ENCODE measurements at regions not wholly inside any gene's neighbourhood (a gene's known extent, or its start where the extent isn't known, plus 50 kb on each side); places are given as distances from the start of the nearest gene placed in this dataset.
A peak's percentile ranks its signal among the peaks of the same experiment; 100 is the strongest.
"Not testable (repeated sequence)": the region's sequence is repeated elsewhere in the genome, so short reads cannot be mapped to it uniquely, and the experiment has no call there.

- H3K27ac Mint-ChIP-seq, result no peak overlapping the region
- H3K36me3 Mint-ChIP-seq, result no peaks in the 10 kb centered on the region
- H3K4me1 Mint-ChIP-seq (ENCODE audit: unreplicated experiment), result no peaks in the 10 kb centered on the region
These were observed 612.4 kb downstream of the FBXO15 start for GRCh38 chr18:73535189-73535588.

GRCh38 chr18:73531601-73532000, 616.0 kb downstream of the FBXO15 start:
- Mint-ChIP-seq H3K4me3 (no peak overlapping the region), H3K4me1 (ENCODE audit: unreplicated experiment) (no peaks in the 10 kb centered on the region), H3K36me3 (no peaks in the 10 kb centered on the region), H3K9me3 (peaks cover 4% of the 10 kb centered on the region), H3K27me3 (peaks cover 3% of the 10 kb centered on the region), H3K27ac (no peak overlapping the region)
- TF ChIP-seq CTCF (conservative IDR thresholded peaks at IDR 0.05), result no peak
- DNase-seq (ENCODE audit: extremely low spot score, unreplicated experiment), result no peak

More at GRCh38 chr18:73535189-73535588, 612.4 kb downstream of the FBXO15 start:
- Mint-ChIP-seq H3K4me3 (no peak overlapping the region), H3K27me3 (peaks cover 3% of the 10 kb centered on the region), H3K9me3 (peaks cover 4% of the 10 kb centered on the region)
- no peak for DNase-seq (ENCODE audit: extremely low spot score, unreplicated experiment)
- TF ChIP-seq CTCF (conservative IDR thresholded peaks at IDR 0.05), result no peak

GRCh38 chr18:73528066-73528465, 619.6 kb downstream of the FBXO15 start:
- Mint-ChIP-seq H3K27me3 (peaks cover 7% of the 10 kb centered on the region), H3K27ac (no peak overlapping the region), H3K36me3 (no peaks in the 10 kb centered on the region), H3K9me3 (no peaks in the 10 kb centered on the region), H3K4me1 (ENCODE audit: unreplicated experiment) (no peaks in the 10 kb centered on the region), H3K4me3 (no peak overlapping the region)
- TF ChIP-seq CTCF (conservative IDR thresholded peaks at IDR 0.05), result no peak
- no peak for DNase-seq (ENCODE audit: extremely low spot score, unreplicated experiment)

GRCh38 chr18:73520229-73520628, 627.4 kb downstream of the FBXO15 start:
- H3K27ac Mint-ChIP-seq, result no peak overlapping the region
- peak; percentile 61 for TF ChIP-seq CTCF (conservative IDR thresholded peaks at IDR 0.05)
- H3K4me3 Mint-ChIP-seq, result no peak overlapping the region
- no peaks in the 10 kb centered on the region for H3K9me3 Mint-ChIP-seq
- no peak for DNase-seq (ENCODE audit: extremely low spot score, unreplicated experiment)
- peaks cover 4% of the 10 kb centered on the region for H3K27me3 Mint-ChIP-seq
- H3K36me3 Mint-ChIP-seq, result no peaks in the 10 kb centered on the region
- no peaks in the 10 kb centered on the region for H3K4me1 Mint-ChIP-seq (ENCODE audit: unreplicated experiment)

GRCh38 chr18:73516056-73516455, 631.6 kb downstream of the FBXO15 start:
- not testable (repeated sequence) for H3K4me3 Mint-ChIP-seq; H3K9me3 Mint-ChIP-seq; H3K27me3 Mint-ChIP-seq; H3K27ac Mint-ChIP-seq; H3K36me3 Mint-ChIP-seq; H3K4me1 Mint-ChIP-seq (ENCODE audit: unreplicated experiment); DNase-seq (ENCODE audit: extremely low spot score, unreplicated experiment)

GRCh38 chr18:73514449-73514848, 633.2 kb downstream of the FBXO15 start:
- TF ChIP-seq CTCF (conservative IDR thresholded peaks at IDR 0.05), result no peak
- Mint-ChIP-seq H3K27ac (no peak overlapping the region), H3K27me3 (no peaks in the 10 kb centered on the region), H3K4me1 (ENCODE audit: unreplicated experiment) (no peaks in the 10 kb centered on the region), H3K9me3 (no peaks in the 10 kb centered on the region), H3K36me3 (no peaks in the 10 kb centered on the region), H3K4me3 (no peak overlapping the region)
- DNase-seq (ENCODE audit: extremely low spot score, unreplicated experiment), result no peak

Measured in type B pancreatic cell (in vitro differentiated cells).